ENCODE measurements at regions not wholly inside any gene's neighbourhood (a gene's known extent, or its start where the extent isn't known, plus 50 kb on each side); places are given as distances from the start of the nearest gene placed in this dataset.

GRCh38 chrX:43238461-43238945, 417.6 kb upstream of the MAOA start:
- H3K36me3 ChIP-seq (ENCODE audit: control insufficient read depth in 2 of 2, insufficient read depth in 2 of 2, low read length in 1 of 2): no peaks in the 10 kb centered on the region
- WGBS, 2 donors: 50 to 72% methylated on average over 1 of the region's 1 CpG
- H3K4me3 ChIP-seq (ENCODE audit: low read depth in 1 of 2, low read length in 2 of 2): no peak overlapping the region
- H3K9me3 ChIP-seq (ENCODE audit: control insufficient read depth in 2 of 2, insufficient read depth in 1 of 2, low read depth in 1 of 2, low read length in 1 of 2): no peaks in the 10 kb centered on the region
- no peak overlapping the region for H3K27ac ChIP-seq (ENCODE audit: low read depth in 2 of 2, low read length in 1 of 2)
- H3K4me1 ChIP-seq (ENCODE audit: control insufficient read depth in 2 of 2, insufficient read depth in 2 of 2, low read length in 1 of 2): no peaks in the 10 kb centered on the region
- H3K27me3 ChIP-seq (ENCODE audit: control insufficient read depth in 1 of 2, insufficient read depth in 2 of 2, low read length in 2 of 2): peaks cover 0 to 3% of the 10 kb centered on the region in 2 donors

- no peak overlapping the region for H3K4me3 ChIP-seq (ENCODE audit: low read depth in 1 of 2, low read length in 2 of 2)
- no peaks in the 10 kb centered on the region for H3K4me1 ChIP-seq (ENCODE audit: control insufficient read depth in 2 of 2, insufficient read depth in 2 of 2, low read length in 1 of 2)
- no peaks in the 10 kb centered on the region for H3K9me3 ChIP-seq (ENCODE audit: control insufficient read depth in 2 of 2, insufficient read depth in 1 of 2, low read depth in 1 of 2, low read length in 1 of 2)
- H3K36me3 ChIP-seq (ENCODE audit: control insufficient read depth in 2 of 2, insufficient read depth in 2 of 2, low read length in 1 of 2): no peaks in the 10 kb centered on the region
- peaks cover 0 to 3% of the 10 kb centered on the region in 2 donors for H3K27me3 ChIP-seq (ENCODE audit: control insufficient read depth in 1 of 2, insufficient read depth in 2 of 2, low read length in 2 of 2)
- H3K27ac ChIP-seq (ENCODE audit: low read depth in 2 of 2, low read length in 1 of 2): no peak overlapping the region
- 70 to 83% methylated on average over 4 of the region's 4 CpGs for WGBS, 2 donors
Observed at GRCh38 chrX:43239356-43239755, 416.7 kb upstream of the MAOA start.

- Histone ChIP-seq H3K27me3 (ENCODE audit: control insufficient read depth in 1 of 2, insufficient read depth in 2 of 2, low read length in 2 of 2) (no peaks in the 10 kb centered on the region), H3K4me3 (ENCODE audit: low read depth in 1 of 2, low read length in 2 of 2) (no peak overlapping the region), H3K9me3 (ENCODE audit: control insufficient read depth in 2 of 2, insufficient read depth in 1 of 2, low read depth in 1 of 2, low read length in 1 of 2) (no peaks in the 10 kb centered on the region), H3K36me3 (ENCODE audit: control insufficient read depth in 2 of 2, insufficient read depth in 2 of 2, low read length in 1 of 2) (no peaks in the 10 kb centered on the region), H3K27ac (ENCODE audit: low read depth in 2 of 2, low read length in 1 of 2) (no peak overlapping the region), H3K4me1 (ENCODE audit: control insufficient read depth in 2 of 2, insufficient read depth in 2 of 2, low read length in 1 of 2) (no peaks in the 10 kb centered on the region)
- 84 to 92% methylated on average over 1 of the region's 1 CpG for WGBS, 2 donors
Observed at GRCh38 chrX:43255596-43255995, 400.5 kb upstream of the MAOA start.

DNA sequence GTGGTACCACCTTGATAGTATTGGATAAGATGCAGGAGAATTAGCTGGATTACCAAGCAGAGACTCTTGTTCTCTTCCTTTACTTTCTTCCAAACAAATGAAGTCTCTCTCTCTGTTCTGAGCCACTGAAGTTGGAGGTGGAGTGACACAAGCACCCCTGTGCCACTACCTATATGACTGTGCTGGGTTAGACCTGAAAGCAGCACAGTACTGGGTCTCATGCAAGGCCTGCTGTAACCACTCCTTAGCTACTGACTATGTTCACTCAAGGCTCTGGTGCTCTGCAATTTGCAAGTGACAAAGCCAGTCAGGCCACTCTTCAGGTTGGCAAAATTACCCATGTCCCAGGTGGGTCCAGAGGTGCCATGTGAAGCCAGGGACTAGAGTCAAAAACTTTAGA, 389.6 kb upstream of the MAOA start:
- Histone ChIP-seq H3K9me3 (ENCODE audit: control insufficient read depth in 2 of 2, insufficient read depth in 1 of 2, low read depth in 1 of 2, low read length in 1 of 2) (no peaks in the 10 kb centered on the region), H3K4me1 (ENCODE audit: control insufficient read depth in 2 of 2, insufficient read depth in 2 of 2, low read length in 1 of 2) (no peaks in the 10 kb centered on the region), H3K4me3 (ENCODE audit: low read depth in 1 of 2, low read length in 2 of 2) (no peak overlapping the region), H3K36me3 (ENCODE audit: control insufficient read depth in 2 of 2, insufficient read depth in 2 of 2, low read length in 1 of 2) (no peaks in the 10 kb centered on the region), H3K27me3 (ENCODE audit: control insufficient read depth in 1 of 2, insufficient read depth in 2 of 2, low read length in 2 of 2) (no peaks in the 10 kb centered on the region), H3K27ac (ENCODE audit: low read depth in 2 of 2, low read length in 1 of 2) (no peak overlapping the region)

- WGBS, 2 donors: 82 to 96% methylated on average over 5 of the region's 5 CpGs
Observed at GRCh38 chrX:43267652-43268051, 388.4 kb upstream of the MAOA start.

DNA sequence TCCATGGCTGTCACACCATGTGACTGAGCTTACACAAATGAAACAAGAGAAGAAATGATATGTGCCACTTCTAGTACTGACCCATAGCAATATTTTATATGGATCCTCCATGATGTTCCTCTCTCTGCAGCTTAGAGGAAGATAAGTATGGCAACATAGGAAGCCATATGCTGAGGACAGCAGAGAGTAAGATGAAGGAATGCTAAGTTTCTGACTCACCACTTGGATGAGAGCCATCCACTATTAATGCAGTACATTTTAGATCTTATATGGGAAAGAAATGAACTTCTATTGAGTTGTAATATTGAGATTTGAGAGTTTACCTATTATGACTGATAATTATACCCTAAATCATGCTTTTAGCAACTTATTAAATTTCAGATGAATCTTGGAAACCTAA, 386.9 kb upstream of the MAOA start:
- H3K27me3 ChIP-seq (ENCODE audit: control insufficient read depth in 1 of 2, insufficient read depth in 2 of 2, low read length in 2 of 2): no peaks in the 10 kb centered on the region
- H3K4me3 ChIP-seq (ENCODE audit: low read depth in 1 of 2, low read length in 2 of 2): no peak overlapping the region
- H3K36me3 ChIP-seq (ENCODE audit: control insufficient read depth in 2 of 2, insufficient read depth in 2 of 2, low read length in 1 of 2): no peaks in the 10 kb centered on the region
- no peaks in the 10 kb centered on the region for H3K4me1 ChIP-seq (ENCODE audit: control insufficient read depth in 2 of 2, insufficient read depth in 2 of 2, low read length in 1 of 2)
- H3K9me3 ChIP-seq (ENCODE audit: control insufficient read depth in 2 of 2, insufficient read depth in 1 of 2, low read depth in 1 of 2, low read length in 1 of 2): no peaks in the 10 kb centered on the region
- H3K27ac ChIP-seq (ENCODE audit: low read depth in 2 of 2, low read length in 1 of 2): no peak overlapping the region

More at GRCh38 chrX:43267652-43268051, 388.4 kb upstream of the MAOA start:
- H3K27ac ChIP-seq (ENCODE audit: low read depth in 2 of 2, low read length in 1 of 2): no peak overlapping the region
- no peaks in the 10 kb centered on the region for H3K36me3 ChIP-seq (ENCODE audit: control insufficient read depth in 2 of 2, insufficient read depth in 2 of 2, low read length in 1 of 2)
- H3K27me3 ChIP-seq (ENCODE audit: control insufficient read depth in 1 of 2, insufficient read depth in 2 of 2, low read length in 2 of 2): no peaks in the 10 kb centered on the region
- no peak overlapping the region for H3K4me3 ChIP-seq (ENCODE audit: low read depth in 1 of 2, low read length in 2 of 2)
- H3K4me1 ChIP-seq (ENCODE audit: control insufficient read depth in 2 of 2, insufficient read depth in 2 of 2, low read length in 1 of 2): no peaks in the 10 kb centered on the region
- H3K9me3 ChIP-seq (ENCODE audit: control insufficient read depth in 2 of 2, insufficient read depth in 1 of 2, low read depth in 1 of 2, low read length in 1 of 2): no peaks in the 10 kb centered on the region

- no peaks in the 10 kb centered on the region for H3K4me1 ChIP-seq (ENCODE audit: control insufficient read depth in 2 of 2, insufficient read depth in 2 of 2, low read length in 1 of 2)
- H3K4me3 ChIP-seq (ENCODE audit: low read depth in 1 of 2, low read length in 2 of 2): no peak overlapping the region
- 91 to 98% methylated on average over 8 of the region's 8 CpGs for WGBS, 2 donors
- H3K27me3 ChIP-seq (ENCODE audit: control insufficient read depth in 1 of 2, insufficient read depth in 2 of 2, low read length in 2 of 2): no peaks in the 10 kb centered on the region
- H3K36me3 ChIP-seq (ENCODE audit: control insufficient read depth in 2 of 2, insufficient read depth in 2 of 2, low read length in 1 of 2): no peaks in the 10 kb centered on the region
- peaks cover 0 to 12% of the 10 kb centered on the region in 2 donors for H3K9me3 ChIP-seq (ENCODE audit: control insufficient read depth in 2 of 2, insufficient read depth in 1 of 2, low read depth in 1 of 2, low read length in 1 of 2)
- H3K27ac ChIP-seq (ENCODE audit: low read depth in 2 of 2, low read length in 1 of 2): no peak overlapping the region
Observed at GRCh38 chrX:43277879-43278278, 378.2 kb upstream of the MAOA start.

DNA sequence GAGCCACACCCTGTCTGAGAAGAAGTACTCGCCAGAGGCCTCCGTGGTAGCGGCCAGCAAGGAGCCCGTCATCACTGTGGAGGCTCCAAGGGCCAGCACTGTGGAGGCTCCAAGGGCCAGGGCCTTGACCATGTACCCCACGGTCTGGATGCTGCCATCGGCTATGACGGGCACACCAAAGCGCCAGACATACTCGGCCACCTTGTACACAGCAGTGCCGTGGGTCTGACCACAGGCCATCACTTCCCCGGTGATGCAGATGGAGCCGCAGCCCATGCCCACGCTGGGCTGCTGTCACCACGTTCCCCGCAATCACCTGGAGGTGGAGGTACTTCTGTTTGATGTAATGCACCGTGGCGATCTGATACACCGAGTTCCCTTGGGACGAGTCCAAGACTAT, 377.7 kb upstream of the MAOA start:
- Histone ChIP-seq H3K36me3 (ENCODE audit: control insufficient read depth in 2 of 2, insufficient read depth in 2 of 2, low read length in 1 of 2) (no peaks in the 10 kb centered on the region), H3K9me3 (ENCODE audit: control insufficient read depth in 2 of 2, insufficient read depth in 1 of 2, low read depth in 1 of 2, low read length in 1 of 2) (peaks cover 0 to 12% of the 10 kb centered on the region in 2 donors), H3K27ac (ENCODE audit: low read depth in 2 of 2, low read length in 1 of 2) (no peak overlapping the region), H3K27me3 (ENCODE audit: control insufficient read depth in 1 of 2, insufficient read depth in 2 of 2, low read length in 2 of 2) (no peaks in the 10 kb centered on the region), H3K4me3 (ENCODE audit: low read depth in 1 of 2, low read length in 2 of 2) (no peak overlapping the region), H3K4me1 (ENCODE audit: control insufficient read depth in 2 of 2, insufficient read depth in 2 of 2, low read length in 1 of 2) (no peaks in the 10 kb centered on the region)
- WGBS, 2 donors: 91 to 92% methylated on average over 19 of the region's 19 CpGs

DNA sequence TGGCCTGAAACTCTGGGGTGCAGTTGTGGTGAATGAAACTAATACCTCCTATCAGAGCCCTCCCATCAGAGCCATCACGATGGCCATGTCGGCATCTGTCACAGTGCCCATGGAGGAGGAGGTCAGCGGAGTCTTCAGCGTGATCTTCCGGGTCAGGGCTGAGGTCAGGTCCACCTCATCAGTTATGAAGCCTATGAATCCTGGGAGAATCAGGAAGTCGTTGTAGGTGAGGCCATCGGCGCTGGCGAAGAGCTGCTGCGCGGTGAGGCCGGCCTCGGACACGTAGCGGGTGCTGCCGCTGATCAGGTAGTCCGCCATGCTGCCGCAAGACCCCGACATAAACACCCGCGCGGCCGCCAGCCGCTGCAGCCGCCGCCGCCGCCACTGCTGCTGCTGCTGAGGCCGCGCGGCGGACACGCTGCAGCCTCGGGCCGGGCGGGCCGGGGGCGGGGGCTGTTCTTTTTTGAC, 376.7 kb upstream of the MAOA start:
- H3K27ac ChIP-seq (ENCODE audit: low read depth in 2 of 2, low read length in 1 of 2): no peak overlapping the region
- H3K4me3 ChIP-seq (ENCODE audit: low read depth in 1 of 2, low read length in 2 of 2): no peak overlapping the region
- H3K27me3 ChIP-seq (ENCODE audit: control insufficient read depth in 1 of 2, insufficient read depth in 2 of 2, low read length in 2 of 2): no peaks in the 10 kb centered on the region
- WGBS, 2 donors: 92 to 98% methylated on average over 31 to 38 of the region's 38 CpGs
- H3K4me1 ChIP-seq (ENCODE audit: control insufficient read depth in 2 of 2, insufficient read depth in 2 of 2, low read length in 1 of 2): no peaks in the 10 kb centered on the region
- H3K36me3 ChIP-seq (ENCODE audit: control insufficient read depth in 2 of 2, insufficient read depth in 2 of 2, low read length in 1 of 2): no peaks in the 10 kb centered on the region
- H3K9me3 ChIP-seq (ENCODE audit: control insufficient read depth in 2 of 2, insufficient read depth in 1 of 2, low read depth in 1 of 2, low read length in 1 of 2): peaks cover 0 to 12% of the 10 kb centered on the region in 2 donors

GRCh38 chrX:43283187-43283586, 372.9 kb upstream of the MAOA start:
- H3K4me1 ChIP-seq (ENCODE audit: control insufficient read depth in 2 of 2, insufficient read depth in 2 of 2, low read length in 1 of 2): no peaks in the 10 kb centered on the region
- H3K4me3 ChIP-seq (ENCODE audit: low read depth in 1 of 2, low read length in 2 of 2): no peak overlapping the region
- H3K27me3 ChIP-seq (ENCODE audit: control insufficient read depth in 1 of 2, insufficient read depth in 2 of 2, low read length in 2 of 2): no peaks in the 10 kb centered on the region
- peaks cover 0 to 9% of the 10 kb centered on the region in 2 donors for H3K9me3 ChIP-seq (ENCODE audit: control insufficient read depth in 2 of 2, insufficient read depth in 1 of 2, low read depth in 1 of 2, low read length in 1 of 2)
- no peaks in the 10 kb centered on the region for H3K36me3 ChIP-seq (ENCODE audit: control insufficient read depth in 2 of 2, insufficient read depth in 2 of 2, low read length in 1 of 2)
- no peak overlapping the region for H3K27ac ChIP-seq (ENCODE audit: low read depth in 2 of 2, low read length in 1 of 2)
- 54 to 84% methylated on average over 1 of the region's 1 CpG for WGBS, 2 donors

Data from esophagus (tissue), 2 donors.